Right lobe of liver (tissue), 4 donors: ENCODE measurements at regions not wholly inside any gene's neighbourhood (a gene's known extent, or its start where the extent isn't known, plus 50 kb on each side); places are given as distances from the start of the nearest gene placed in this dataset.

Experiments
- POLR2A ChIP-seq: fragments of 450-650 bp; IDR thresholded peaks from one replicate; pipeline ENCODE4 v1.6.1; 2017; ENCODE audit warnings: antibody characterized with exemption, mild to moderate bottlenecking
- TF ChIP-seq, protein P1 (sequence below), 4 donors: fragments of 200-600 bp in 3 of 4; fragments of 450-650 bp in 1 of 4; IDR thresholded peaks; one replicate each; pipeline versions ENCODE4 v1.5.1 to v1.8.0; 2016 to 2022; ENCODE audit warnings: antibody characterized with exemption in 4 of 4, mild to moderate bottlenecking in 2 of 4
- donor health status: DM: no; HTN: no; CAD: no.
- donor health status: DM: no; HTN: no; CAD: no.
- donor health status: DM: no; HTN: yes; CAD: no.

DNA sequence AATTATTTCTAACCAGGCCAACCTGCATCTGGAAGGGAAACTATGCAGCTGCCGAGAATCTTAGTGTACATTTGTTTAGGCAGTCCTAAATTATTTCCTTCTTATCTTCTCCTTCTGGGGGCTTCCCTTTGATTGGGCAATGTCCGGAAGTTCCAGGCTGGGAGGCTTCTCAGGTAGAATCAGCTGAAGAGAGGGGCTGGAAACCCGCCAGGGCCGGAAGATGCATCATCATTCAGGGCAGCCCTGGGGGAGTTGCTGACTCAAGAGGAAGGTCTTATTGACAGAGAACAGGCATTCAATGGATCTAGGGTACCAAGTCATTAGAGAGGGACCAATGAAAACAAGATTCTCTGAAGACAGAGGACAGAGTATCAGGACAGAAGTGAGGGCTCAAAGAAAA, 150.7 kb downstream of the BLID start:
- TF ChIP-seq, protein P1, sequence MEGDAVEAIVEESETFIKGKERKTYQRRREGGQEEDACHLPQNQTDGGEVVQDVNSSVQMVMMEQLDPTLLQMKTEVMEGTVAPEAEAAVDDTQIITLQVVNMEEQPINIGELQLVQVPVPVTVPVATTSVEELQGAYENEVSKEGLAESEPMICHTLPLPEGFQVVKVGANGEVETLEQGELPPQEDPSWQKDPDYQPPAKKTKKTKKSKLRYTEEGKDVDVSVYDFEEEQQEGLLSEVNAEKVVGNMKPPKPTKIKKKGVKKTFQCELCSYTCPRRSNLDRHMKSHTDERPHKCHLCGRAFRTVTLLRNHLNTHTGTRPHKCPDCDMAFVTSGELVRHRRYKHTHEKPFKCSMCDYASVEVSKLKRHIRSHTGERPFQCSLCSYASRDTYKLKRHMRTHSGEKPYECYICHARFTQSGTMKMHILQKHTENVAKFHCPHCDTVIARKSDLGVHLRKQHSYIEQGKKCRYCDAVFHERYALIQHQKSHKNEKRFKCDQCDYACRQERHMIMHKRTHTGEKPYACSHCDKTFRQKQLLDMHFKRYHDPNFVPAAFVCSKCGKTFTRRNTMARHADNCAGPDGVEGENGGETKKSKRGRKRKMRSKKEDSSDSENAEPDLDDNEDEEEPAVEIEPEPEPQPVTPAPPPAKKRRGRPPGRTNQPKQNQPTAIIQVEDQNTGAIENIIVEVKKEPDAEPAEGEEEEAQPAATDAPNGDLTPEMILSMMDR (IDR thresholded peaks at IDR 0.05), result no peak
- TF ChIP-seq POLR2A, result no peak
